ENCODE measurements at regions not wholly inside any gene's neighbourhood (a gene's known extent, or its start where the extent isn't known, plus 50 kb on each side); places are given as distances from the start of the nearest gene placed in this dataset.

DNA sequence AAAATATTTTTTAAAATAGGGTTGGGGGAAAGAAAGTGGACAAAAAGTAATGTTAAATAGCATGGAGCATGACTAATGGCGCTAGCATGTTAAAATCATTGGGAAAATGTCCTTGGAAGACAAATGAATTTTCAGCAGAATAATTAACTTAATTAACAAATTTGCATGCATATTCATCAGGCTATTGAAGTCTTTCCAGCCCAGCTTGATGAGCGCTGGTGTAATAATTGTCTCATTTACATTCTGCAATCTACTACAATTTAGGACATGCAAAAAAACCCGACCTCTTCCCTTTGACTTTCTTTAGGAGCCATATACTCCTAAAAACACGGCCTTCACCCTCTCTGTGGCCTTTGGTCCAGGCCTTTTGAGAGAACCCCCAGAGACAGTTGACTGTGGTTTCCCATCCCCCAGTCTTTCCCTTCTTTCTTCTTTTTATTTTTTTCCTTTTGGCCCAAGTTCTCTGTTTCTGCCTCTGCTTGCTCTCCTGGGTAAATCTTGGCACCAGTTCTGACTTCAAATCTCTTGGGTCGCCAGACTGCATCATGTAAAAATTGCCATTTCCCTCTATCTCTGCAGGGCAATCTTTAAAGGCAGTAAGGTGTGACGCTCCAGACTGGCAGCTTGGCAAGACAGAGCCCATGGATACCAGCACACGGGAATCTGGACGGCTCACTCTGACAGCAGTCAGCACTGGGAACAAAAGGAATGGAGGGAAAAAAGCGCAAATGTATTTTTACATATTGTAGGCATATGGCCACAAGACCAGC, 105.5 kb downstream of the NEUROD6 start:
- ATAC-seq (no peak), DNase-seq (no peak)
- no peak overlapping the region for H3K27ac Mint-ChIP-seq
- H3K36me3 Mint-ChIP-seq: no peaks in the 10 kb centered on the region
- H3K9me3 Mint-ChIP-seq: peaks cover 0 to 10% (median 0%) of the 10 kb centered on the region in 9 donors
- H3K4me1 Mint-ChIP-seq: no peaks in the 10 kb centered on the region
- H3K4me3 Mint-ChIP-seq: no peak overlapping the region
- peaks cover 0 to 3% (median 0%) of the 10 kb centered on the region in 5 donors for H3K27me3 Mint-ChIP-seq
- POLR2A ChIA-PET: no interaction called here

DNA sequence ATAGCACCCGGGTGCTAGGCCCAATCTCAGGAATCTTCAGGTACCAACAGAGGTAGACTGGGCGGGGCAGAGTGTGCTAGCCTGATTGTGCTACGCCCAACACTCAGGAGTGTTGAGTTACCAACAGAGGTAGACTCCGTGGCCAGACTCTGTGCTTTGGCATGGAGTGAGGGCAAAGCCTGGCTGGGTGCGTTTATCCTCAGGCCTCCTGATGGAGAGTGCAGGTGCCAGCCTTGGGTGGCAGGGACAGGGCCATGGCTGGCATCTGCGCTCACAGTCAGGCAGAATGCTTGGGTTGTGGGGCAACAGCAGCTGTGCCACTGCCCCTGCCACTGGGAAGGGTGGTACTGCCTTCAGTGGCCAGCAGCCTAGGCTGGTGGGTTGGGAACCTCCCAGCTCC, 111.6 kb downstream of the NEUROD6 start:
- POLR2A ChIA-PET: no interaction called here
- Mint-ChIP-seq H3K4me1 (no peaks in the 10 kb centered on the region), H3K27me3 (peaks cover 0 to 14% (median 0%) of the 10 kb centered on the region in 5 donors)

DNA sequence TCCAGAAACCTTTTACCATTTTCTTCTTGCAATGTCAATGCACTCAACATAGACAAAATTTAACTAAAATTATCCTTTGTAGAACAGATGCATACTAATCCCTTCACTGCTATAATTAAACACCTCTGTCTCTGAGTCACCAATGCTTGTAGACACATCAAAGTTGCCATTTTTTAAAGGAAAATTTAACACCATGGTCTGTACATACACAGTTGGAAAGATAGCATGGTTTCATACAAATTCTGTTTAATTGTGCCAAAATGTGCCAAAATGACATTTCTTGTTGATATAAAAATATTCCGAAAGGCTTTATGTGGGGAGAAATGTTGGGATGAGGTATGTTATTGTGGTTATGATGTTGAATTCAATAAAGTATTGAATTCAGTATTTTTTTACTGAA, 125.8 kb downstream of the NEUROD6 start:
- Mint-ChIP-seq H3K4me3 (no peak overlapping the region), H3K36me3 (no peaks in the 10 kb centered on the region), H3K9me3 (peaks cover 0 to 8% (median 2%) of the 10 kb centered on the region in 9 donors), H3K27me3 (peaks cover 0 to under 1% (median 0%) of the 10 kb centered on the region in 5 donors), H3K4me1 (no peaks in the 10 kb centered on the region), H3K27ac (no peak overlapping the region)
- ATAC-seq (no peak), DNase-seq (no peak)
- POLR2A ChIA-PET: no interaction called here

More for the DNA sequence above, 111.6 kb downstream of the NEUROD6 start:
- Mint-ChIP-seq H3K27ac (no peak overlapping the region), H3K36me3 (peaks cover 0 to 11% (median 0%) of the 10 kb centered on the region in 3 donors), H3K9me3 (peaks cover 0 to 33% (median 15%) of the 10 kb centered on the region in 9 donors), H3K4me3 (no peak overlapping the region)
- no peak for ATAC-seq
- no peak for DNase-seq

DNA sequence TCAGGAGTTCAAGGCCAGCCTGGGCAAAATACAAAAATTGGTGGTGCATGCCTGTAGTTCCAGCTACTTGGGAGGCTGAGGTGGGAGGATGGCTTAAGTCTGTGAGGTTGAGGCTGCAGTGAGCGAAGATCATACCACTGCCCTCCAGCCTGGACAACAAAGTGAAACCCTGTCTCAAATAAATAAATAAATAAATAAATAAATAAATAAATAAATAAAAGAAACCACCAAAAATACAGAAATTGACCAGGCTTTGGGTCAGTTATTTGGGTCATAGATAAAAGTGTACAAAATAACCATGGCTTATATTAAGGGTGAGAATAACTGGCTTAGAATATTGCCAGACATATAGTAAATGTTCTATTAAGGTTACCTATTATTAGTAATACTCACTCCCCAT, 129.2 kb downstream of the NEUROD6 start:
- POLR2A ChIA-PET: no interaction called here
- Mint-ChIP-seq H3K4me1 (no peaks in the 10 kb centered on the region), H3K27ac (no peak overlapping the region), H3K36me3 (no peaks in the 10 kb centered on the region), H3K4me3 (no peak overlapping the region), H3K27me3 (peaks cover 0 to 9% (median 0%) of the 10 kb centered on the region in 5 donors), H3K9me3 (peaks cover 0 to 10% (median 2%) of the 10 kb centered on the region in 9 donors)
- ATAC-seq: no peak
- DNase-seq: no peak

DNA sequence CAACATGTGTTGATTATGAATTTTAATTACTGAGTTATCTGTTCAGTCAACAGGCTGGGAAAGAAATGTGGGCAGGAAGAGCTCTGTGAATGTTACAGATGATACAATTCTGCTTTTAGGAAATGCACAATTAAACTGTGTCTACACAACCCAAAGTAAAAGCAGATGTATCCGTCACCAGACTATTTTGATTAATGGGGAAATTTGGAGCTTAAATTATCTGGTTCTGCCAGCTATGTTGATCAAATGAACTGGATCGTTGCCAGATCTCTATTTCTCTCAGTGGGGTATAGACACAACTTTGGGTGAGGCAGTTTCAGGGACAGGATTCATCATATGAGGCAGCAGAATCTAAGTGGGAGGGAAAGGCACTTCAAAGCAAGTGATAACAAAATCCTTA, 136.5 kb downstream of the NEUROD6 start:
- no peaks in the 10 kb centered on the region for H3K36me3 Mint-ChIP-seq
- DNase-seq (no peak), ATAC-seq (no peak)
- H3K4me1 Mint-ChIP-seq: no peaks in the 10 kb centered on the region
- peaks cover 0 to 11% (median 5%) of the 10 kb centered on the region in 9 donors for H3K9me3 Mint-ChIP-seq
- POLR2A ChIA-PET: no interaction called here
- H3K27me3 Mint-ChIP-seq: peaks cover 0 to 22% (median 3%) of the 10 kb centered on the region in 5 donors
- no peak overlapping the region for H3K27ac Mint-ChIP-seq
- no peak overlapping the region for H3K4me3 Mint-ChIP-seq

DNA sequence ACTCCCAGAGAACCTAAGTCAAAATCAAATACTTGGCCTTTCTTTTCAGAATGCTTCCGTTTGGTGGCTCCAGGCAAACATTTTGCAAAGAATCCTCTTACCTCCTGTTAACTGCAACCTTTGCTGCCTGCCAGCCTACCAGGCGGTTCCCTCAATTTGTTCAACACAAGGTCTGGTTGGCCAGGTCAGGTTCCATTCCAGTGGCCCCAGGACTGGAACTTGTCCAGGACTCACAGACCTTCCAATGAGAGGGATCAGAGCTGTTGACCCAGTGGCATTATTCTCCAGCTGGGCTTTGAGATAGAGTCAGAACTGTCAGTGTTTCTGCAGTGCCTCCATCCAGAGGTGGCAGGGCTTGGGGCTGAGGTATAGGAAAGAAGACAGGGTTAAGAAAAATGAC, 137.0 kb downstream of the NEUROD6 start:
- POLR2A ChIA-PET: no interaction called here
- peaks cover 0 to 20% (median 3%) of the 10 kb centered on the region in 5 donors for H3K27me3 Mint-ChIP-seq
- H3K27ac Mint-ChIP-seq: no peak overlapping the region
- H3K9me3 Mint-ChIP-seq: peaks cover 0 to 12% (median 5%) of the 10 kb centered on the region in 9 donors
- no peaks in the 10 kb centered on the region for H3K4me1 Mint-ChIP-seq
- H3K4me3 Mint-ChIP-seq: no peak overlapping the region
- H3K36me3 Mint-ChIP-seq: no peaks in the 10 kb centered on the region
- no peak for DNase-seq
- ATAC-seq: no peak

DNA sequence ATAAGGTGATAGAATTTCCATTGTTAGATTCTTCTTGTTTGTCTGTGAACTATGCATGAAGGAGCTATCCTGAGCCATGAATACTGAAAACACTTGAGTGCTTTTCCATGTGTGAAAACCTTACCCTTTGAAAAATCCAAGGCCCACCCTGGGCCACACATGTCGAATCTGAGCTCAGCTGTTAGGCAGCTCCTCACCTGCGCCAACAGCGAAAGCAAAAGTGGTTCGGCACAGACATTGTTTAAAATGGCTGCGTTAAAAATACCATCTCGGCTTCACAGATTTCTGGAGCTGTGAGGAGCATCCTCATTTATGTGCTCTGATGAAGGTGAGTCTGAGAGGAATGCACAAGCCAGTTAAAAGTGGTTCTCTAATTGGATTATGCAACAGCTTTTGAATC, 137.7 kb downstream of the NEUROD6 start:
- no peaks in the 10 kb centered on the region for H3K4me1 Mint-ChIP-seq
- no peak for ATAC-seq
- POLR2A ChIA-PET: no interaction called here
- no peak overlapping the region for H3K27ac Mint-ChIP-seq
- H3K9me3 Mint-ChIP-seq: peaks cover 0 to 12% (median 5%) of the 10 kb centered on the region in 9 donors
- H3K27me3 Mint-ChIP-seq: peaks cover 0 to 23% (median 3%) of the 10 kb centered on the region in 5 donors
- H3K36me3 Mint-ChIP-seq: no peaks in the 10 kb centered on the region
- no peak for DNase-seq
- no peak overlapping the region for H3K4me3 Mint-ChIP-seq

DNA sequence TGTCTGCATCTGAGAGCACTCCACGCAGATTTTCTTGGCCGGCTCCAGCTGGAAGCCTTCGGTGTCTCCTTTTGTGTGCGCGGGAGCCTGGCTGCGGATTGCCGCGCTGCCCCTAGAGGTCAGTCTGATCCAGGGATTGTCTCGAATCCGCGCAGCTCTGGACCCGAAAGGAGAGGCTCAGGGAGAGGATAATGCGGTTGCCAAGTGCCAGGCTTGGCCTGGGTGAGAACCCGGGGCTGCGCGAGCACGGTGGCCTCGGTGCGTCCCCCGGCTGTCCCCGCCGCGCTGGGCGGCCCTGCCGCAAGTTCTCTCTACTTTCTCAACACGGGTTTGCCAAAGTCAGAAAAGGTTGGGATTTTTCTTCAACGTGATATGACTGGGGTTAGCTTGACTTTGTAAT, 140.9 kb downstream of the ADCYAP1R1 start:
- Mint-ChIP-seq H3K36me3 (no peaks in the 10 kb centered on the region), H3K9me3 (peaks cover 0 to 7% (median 0%) of the 10 kb centered on the region in 9 donors), H3K4me1 (no peaks in the 10 kb centered on the region), H3K4me3 (no peak overlapping the region), H3K27ac (no peak overlapping the region), H3K27me3 (peaks cover 18 to 56% (median 20%) of the 10 kb centered on the region in 5 donors)
- DNase-seq: no peak
- POLR2A ChIA-PET: no interaction called here
- no peak for ATAC-seq

DNA sequence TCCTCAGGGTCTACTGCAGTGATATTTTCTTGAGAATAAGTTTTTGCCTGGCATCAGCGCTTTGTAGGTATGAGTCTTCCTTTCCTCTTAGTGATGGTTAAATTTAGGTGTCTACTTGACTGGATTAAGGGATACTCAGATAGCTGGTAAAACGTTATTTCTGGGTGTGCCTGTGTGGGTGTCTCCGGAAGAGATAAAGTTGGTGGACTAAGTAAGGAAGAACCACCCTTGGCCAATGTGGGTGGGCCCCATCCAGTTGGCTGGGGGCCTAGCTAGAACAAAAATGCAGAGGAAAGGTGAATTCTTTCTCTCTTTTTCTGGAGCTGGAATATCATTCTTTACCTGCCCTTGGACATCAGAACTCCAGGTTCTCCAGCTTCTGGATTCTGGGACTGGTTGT, 138.8 kb downstream of the ADCYAP1R1 start:
- DNase-seq (no peak), ATAC-seq (no peak)
- POLR2A ChIA-PET: no interaction called here
- Mint-ChIP-seq H3K36me3 (no peaks in the 10 kb centered on the region), H3K27ac (no peak overlapping the region), H3K4me1 (no peaks in the 10 kb centered on the region), H3K9me3 (peaks cover 0 to 11% (median 0%) of the 10 kb centered on the region in 9 donors), H3K27me3 (peaks cover 18 to 67% (median 20%) of the 10 kb centered on the region in 5 donors), H3K4me3 (no peak overlapping the region)

DNA sequence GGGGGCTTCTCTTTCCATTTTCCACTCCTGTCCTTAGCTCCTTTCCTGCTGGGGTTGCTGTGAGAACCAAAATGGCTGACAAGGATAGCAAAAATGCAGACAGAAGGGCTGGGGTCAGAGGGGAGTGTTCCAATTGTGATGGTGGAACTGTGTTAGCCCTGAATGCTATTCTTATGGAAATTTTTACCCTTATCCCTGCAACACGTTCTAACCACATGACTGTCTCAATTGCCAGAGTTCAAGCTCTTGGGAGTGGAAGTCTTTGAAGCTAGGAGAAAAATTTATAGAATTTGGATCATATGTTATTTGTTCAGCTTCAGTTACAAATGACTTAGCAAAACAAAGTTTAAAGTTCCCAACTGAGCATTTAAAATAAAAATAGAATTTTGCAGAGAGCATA, 134.1 kb downstream of the ADCYAP1R1 start:
- no peaks in the 10 kb centered on the region for H3K4me1 Mint-ChIP-seq
- H3K9me3 Mint-ChIP-seq: peaks cover 0 to 14% (median 3%) of the 10 kb centered on the region in 9 donors
- POLR2A ChIA-PET: no interaction called here
- H3K4me3 Mint-ChIP-seq: no peak overlapping the region
- H3K36me3 Mint-ChIP-seq: no peaks in the 10 kb centered on the region
- no peak overlapping the region for H3K27ac Mint-ChIP-seq
- H3K27me3 Mint-ChIP-seq: peaks cover 3 to 35% (median 10%) of the 10 kb centered on the region in 5 donors
- ATAC-seq (no peak), DNase-seq (no peak)

DNA sequence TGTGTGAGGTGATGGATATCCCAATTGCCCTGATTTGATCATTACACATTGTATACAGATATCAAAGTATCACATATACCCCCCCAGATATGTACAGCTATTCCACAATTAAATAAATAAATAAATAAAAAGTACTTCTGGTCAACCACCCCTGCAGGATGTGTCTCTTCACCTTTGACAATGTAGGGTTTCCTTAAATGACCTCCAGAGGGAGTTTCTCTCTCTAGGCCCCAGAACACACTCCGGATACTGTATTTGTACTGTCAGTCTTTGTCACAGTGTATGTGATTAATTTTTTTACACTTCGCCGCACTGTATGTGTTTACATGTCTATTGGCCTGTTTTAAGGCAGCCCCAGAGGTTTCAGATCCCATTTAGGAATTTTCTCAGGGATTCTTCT, 123.6 kb downstream of the ADCYAP1R1 start:
- POLR2A ChIA-PET: no interaction called here
- Mint-ChIP-seq H3K4me1 (no peaks in the 10 kb centered on the region), H3K36me3 (peaks cover 0 to 8% (median 0%) of the 10 kb centered on the region in 3 donors), H3K9me3 (peaks cover 0 to 6% (median 4%) of the 10 kb centered on the region in 9 donors), H3K4me3 (no peak overlapping the region), H3K27ac (no peak overlapping the region), H3K27me3 (peaks cover 3 to 26% (median 8%) of the 10 kb centered on the region in 5 donors)
- no peak for DNase-seq
- ATAC-seq: no peak

DNA sequence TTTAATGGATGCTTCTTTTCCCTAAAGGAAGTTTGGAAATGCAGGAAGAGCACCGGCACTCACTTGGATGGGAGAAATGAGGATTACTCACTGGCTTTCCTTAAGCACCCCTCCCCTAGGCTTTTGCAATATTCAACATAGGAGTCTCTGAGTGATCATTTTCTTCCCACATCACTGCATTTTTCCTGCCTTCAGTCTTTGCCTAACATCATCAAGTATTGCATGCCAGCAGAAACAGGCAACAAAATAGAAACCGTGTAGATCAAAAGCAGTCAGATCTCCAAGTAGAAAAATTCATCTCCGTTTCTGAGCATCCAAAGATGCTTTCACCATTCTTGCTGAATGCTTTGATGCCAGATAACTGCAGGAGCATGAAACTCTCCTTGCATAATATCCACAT, 119.9 kb downstream of the ADCYAP1R1 start:
- Mint-ChIP-seq H3K9me3 (peaks cover 0 to 5% (median 3%) of the 10 kb centered on the region in 9 donors), H3K4me1 (no peaks in the 10 kb centered on the region), H3K27ac (no peak overlapping the region), H3K36me3 (peaks cover 0 to 8% (median 0%) of the 10 kb centered on the region in 3 donors), H3K27me3 (peaks cover 3 to 35% (median 12%) of the 10 kb centered on the region in 5 donors), H3K4me3 (no peak overlapping the region)
- no peak for DNase-seq
- POLR2A ChIA-PET: no interaction called here
- ATAC-seq: no peak

DNA sequence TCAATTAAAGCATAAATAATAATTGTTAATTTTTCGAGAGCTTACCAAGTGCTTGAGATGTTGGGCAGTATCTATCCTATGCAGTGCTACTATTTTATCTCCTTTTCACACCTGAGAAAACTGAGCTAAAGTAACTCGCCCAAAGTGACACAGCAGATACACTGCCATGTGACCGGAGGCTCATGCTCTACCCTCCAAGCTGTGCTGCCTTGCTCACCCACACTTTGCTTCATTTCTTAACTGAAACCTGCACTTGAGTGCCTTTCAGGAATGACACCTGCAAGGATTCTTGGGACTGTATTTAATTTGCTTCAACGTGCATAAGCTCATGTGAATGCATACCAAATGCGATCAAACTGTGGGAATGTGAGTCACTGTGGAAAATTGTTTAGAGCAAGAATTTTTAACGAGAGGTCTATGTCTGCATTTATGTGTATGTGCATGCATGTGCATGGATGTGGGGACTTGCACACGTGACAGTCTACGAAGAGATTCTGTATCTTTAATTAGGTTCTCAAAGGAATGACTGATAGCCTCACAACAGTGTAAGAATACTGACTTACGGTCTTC, 119.2 kb downstream of the ADCYAP1R1 start:
- ATAC-seq: no peak
- no peak for DNase-seq
- H3K36me3 Mint-ChIP-seq: peaks cover 0 to 8% (median 0%) of the 10 kb centered on the region in 3 donors
- no peak overlapping the region for H3K4me3 Mint-ChIP-seq
- H3K27ac Mint-ChIP-seq: no peak overlapping the region
- no peaks in the 10 kb centered on the region for H3K4me1 Mint-ChIP-seq
- POLR2A ChIA-PET: no interaction called here
- H3K9me3 Mint-ChIP-seq: peaks cover 0 to 5% (median 3%) of the 10 kb centered on the region in 9 donors
- peaks cover 3 to 35% (median 12%) of the 10 kb centered on the region in 5 donors for H3K27me3 Mint-ChIP-seq
